Breast epithelium (tissue), 3 donors: ENCODE measurements at regions not wholly inside any gene's neighbourhood (a gene's known extent, or its start where the extent isn't known, plus 50 kb on each side); places are given as distances from the start of the nearest gene placed in this dataset.

Experiments
- CTCF ChIP-seq, 3 donors: fragments of 450-650 bp; IDR thresholded peaks; one replicate each; pipeline ENCODE4 v1.5.1; 2016 to 2017; ENCODE audit warnings: antibody characterized with exemption in 3 of 3, mild to moderate bottlenecking in 3 of 3, moderate library complexity in 3 of 3
- POLR2A ChIP-seq: fragments of 450-650 bp; IDR thresholded peaks from one replicate; pipeline ENCODE4 v1.6.1; 2016; ENCODE audit warnings: antibody characterized with exemption, mild to moderate bottlenecking, moderate library complexity

DNA sequence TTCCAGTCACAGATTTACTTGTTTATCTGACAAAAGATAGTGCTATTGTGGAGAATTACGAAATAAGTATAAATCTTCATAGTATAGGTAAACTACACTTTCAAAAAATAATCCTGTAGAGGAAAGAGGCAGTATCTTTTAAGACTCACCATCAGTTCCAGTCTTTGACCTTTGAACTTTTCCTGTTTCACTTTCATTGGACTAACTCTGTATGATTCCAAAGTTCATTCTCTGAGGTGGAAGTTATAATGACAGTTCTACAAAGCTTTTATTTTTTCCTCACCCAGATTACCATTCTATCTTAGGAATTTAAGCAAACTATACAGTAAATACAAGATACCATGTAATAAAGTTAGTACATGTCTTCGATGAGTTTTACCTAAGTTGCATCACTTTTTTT, 901.3 kb upstream of the SEMA6A start:
- TF ChIP-seq POLR2A (no peak), CTCF (IDR thresholded peaks at IDR 0.05) (no peak)
